ENCODE measurements at regions not wholly inside any gene's neighbourhood (a gene's known extent, or its start where the extent isn't known, plus 50 kb on each side); places are given as distances from the start of the nearest gene placed in this dataset.

- TF ChIP-seq CTCF (conservative IDR thresholded peaks at IDR 0.05; ENCODE audit: low read length) (no peak), EZH2phosphoT487 (IDR thresholded peaks at IDR 0.05; ENCODE audit: borderline replicate concordance) (no peak)
Observed at GRCh38 chr10:90987383-90987782, 66.5 kb upstream of the ANKRD1 start.

Data from Loucy (cell line).